Hepatocyte (in vitro differentiated cells): ENCODE measurements at regions not wholly inside any gene's neighbourhood (a gene's known extent, or its start where the extent isn't known, plus 50 kb on each side); places are given as distances from the start of the nearest gene placed in this dataset.

Experiments used
- DNase-seq: peaks from one replicate; pipeline ENCODE4 v3.0.0-alpha.2; 2016; ENCODE audit warnings: low spot score
- H2AFZ ChIP-seq: fragments of 200-600 bp; sonication (generic); 2 replicates; pipeline ENCODE4 v1.6.0; 2016; ENCODE audit warnings: antibody characterized with exemption, mild to moderate bottlenecking
- H3K27ac ChIP-seq: fragments of 200-600 bp; sonication (generic); 2 replicates; pipeline ENCODE4 v1.5.1; 2016; ENCODE audit warnings: mild to moderate bottlenecking
- H3K27me3 ChIP-seq: fragments of 200-600 bp; sonication (generic); 2 replicates; pipeline ENCODE4 v1.6.1; 2016
- H3K36me3 ChIP-seq: fragments of 200-600 bp; sonication (generic); replicated peaks from 2 replicates; pipeline ENCODE4 v1.5.1; 2016; ENCODE audit warnings: low read depth; ENCODE audit not compliant: insufficient read depth
- H3K4me1 ChIP-seq: fragments of 200-600 bp; sonication (generic); 2 replicates; pipeline ENCODE4 v1.5.1; 2016; ENCODE audit warnings: mild to moderate bottlenecking, moderate library complexity; ENCODE audit not compliant: insufficient read depth
- H3K4me2 ChIP-seq: fragments of 200-600 bp; sonication (generic); 2 replicates; pipeline ENCODE4 v1.6.0; 2016
- H3K4me3 ChIP-seq: fragments of 200-600 bp; sonication (generic); 2 replicates; pipeline ENCODE4 v1.5.1; 2016; ENCODE audit warnings: mild to moderate bottlenecking
- H3K79me2 ChIP-seq: fragments of 200-600 bp; sonication (generic); 2 replicates; pipeline ENCODE4 v1.6.0; 2017; ENCODE audit warnings: mild to moderate bottlenecking
- H3K9me2 ChIP-seq: fragments of 200-600 bp; sonication (generic); replicated peaks from 2 replicates; pipeline ENCODE4 v1.6.0; 2017; ENCODE audit warnings: mild to moderate bottlenecking; ENCODE audit not compliant: insufficient read depth
- H3K9me3 ChIP-seq: fragments of 200-600 bp; sonication (generic); 2 replicates; pipeline ENCODE4 v1.5.1; 2016; ENCODE audit warnings: low read depth, mild to moderate bottlenecking
- H4K20me1 ChIP-seq: fragments of 200-600 bp; sonication (generic); 2 replicates; pipeline ENCODE4 v1.6.0; 2016; ENCODE audit warnings: mild to moderate bottlenecking; ENCODE audit not compliant: insufficient read depth, poor library complexity, severe bottlenecking
- EZH2 ChIP-seq: fragments of 200-600 bp; sonication (generic); IDR thresholded peaks from 2 replicates; pipeline ENCODE4 v1.6.1; 2016; ENCODE audit warnings: antibody characterized with exemption, mild to moderate bottlenecking, borderline replicate concordance
- EZH2phosphoT487 ChIP-seq: fragments of 200-600 bp; sonication (generic); IDR thresholded peaks from one replicate; pipeline ENCODE4 v1.6.1; 2018; ENCODE audit warnings: antibody characterized with exemption, mild to moderate bottlenecking, low read depth, moderate library complexity; ENCODE audit not compliant: unreplicated experiment, severe bottlenecking
- WGBS: methylation state at CpG from one replicate; pipeline ENCODE4 v1.1.6; 2016; ENCODE audit warnings: low lambda C conversion rate; ENCODE audit errors: missing lambda C conversion rate; 5-methylcytosine and 5-hydroxymethylcytosine counted together
- TF ChIP-seq, protein P1 (sequence below): fragments of 200-600 bp; sonication (generic); IDR thresholded peaks from 2 replicates; pipeline ENCODE4 v1.5.1; 2016; ENCODE audit warnings: antibody characterized with exemption, mild to moderate bottlenecking; ENCODE audit not compliant: poor library complexity

DNA sequence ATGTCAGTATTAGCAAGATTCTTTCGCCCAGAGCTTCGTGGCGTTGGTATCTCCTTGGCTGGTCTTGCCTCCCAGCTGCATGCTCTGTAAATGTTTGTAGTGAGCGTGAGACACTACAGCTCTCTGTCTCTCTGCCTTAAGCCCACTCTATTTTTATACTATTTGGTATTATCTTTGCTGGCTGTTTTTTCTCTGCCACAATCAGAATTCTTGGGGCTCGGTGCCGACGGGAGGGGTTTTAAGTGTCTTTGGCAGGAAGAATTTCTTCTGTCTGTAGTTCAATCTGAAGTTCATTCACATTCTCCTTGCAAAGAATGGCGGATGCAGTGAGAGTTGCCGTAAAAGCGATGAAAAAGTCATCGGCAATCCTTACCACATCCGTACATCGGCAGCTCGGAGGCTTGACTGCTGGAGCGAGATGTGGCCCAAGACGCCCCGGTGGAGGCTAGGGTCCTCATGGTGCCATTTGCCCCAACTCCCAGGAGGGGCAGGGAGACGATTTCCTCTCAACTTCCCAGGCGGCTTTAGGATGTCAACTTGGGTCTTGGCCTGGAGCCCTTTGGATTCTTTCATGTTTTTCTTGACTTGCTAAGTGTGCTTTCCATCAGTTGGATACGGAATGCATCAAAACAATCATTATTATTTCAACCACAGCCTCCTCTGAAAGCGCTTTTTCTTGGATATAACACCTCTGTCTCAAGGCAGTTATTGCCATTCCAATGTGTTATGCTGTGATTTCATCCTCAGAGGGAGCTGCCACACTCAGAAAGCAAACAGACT lies 132.3 kb upstream of the SDK2 start:
- H3K36me3 ChIP-seq: no peaks in the 10 kb centered on the region
- WGBS: 91% methylated on average over 21 of the region's 21 CpGs
- H3K4me2 ChIP-seq: no peak overlapping the region
- no peaks in the 10 kb centered on the region for H3K9me3 ChIP-seq
- no peaks in the 10 kb centered on the region for H4K20me1 ChIP-seq
- no peak for TF ChIP-seq EZH2phosphoT487
- TF ChIP-seq, protein P1, sequence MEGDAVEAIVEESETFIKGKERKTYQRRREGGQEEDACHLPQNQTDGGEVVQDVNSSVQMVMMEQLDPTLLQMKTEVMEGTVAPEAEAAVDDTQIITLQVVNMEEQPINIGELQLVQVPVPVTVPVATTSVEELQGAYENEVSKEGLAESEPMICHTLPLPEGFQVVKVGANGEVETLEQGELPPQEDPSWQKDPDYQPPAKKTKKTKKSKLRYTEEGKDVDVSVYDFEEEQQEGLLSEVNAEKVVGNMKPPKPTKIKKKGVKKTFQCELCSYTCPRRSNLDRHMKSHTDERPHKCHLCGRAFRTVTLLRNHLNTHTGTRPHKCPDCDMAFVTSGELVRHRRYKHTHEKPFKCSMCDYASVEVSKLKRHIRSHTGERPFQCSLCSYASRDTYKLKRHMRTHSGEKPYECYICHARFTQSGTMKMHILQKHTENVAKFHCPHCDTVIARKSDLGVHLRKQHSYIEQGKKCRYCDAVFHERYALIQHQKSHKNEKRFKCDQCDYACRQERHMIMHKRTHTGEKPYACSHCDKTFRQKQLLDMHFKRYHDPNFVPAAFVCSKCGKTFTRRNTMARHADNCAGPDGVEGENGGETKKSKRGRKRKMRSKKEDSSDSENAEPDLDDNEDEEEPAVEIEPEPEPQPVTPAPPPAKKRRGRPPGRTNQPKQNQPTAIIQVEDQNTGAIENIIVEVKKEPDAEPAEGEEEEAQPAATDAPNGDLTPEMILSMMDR: peak; percentile 11
- DNase-seq: no peak
- no peaks in the 10 kb centered on the region for H3K79me2 ChIP-seq
- H2AFZ ChIP-seq: no peak overlapping the region
- no peak overlapping the region for H3K27ac ChIP-seq
- H3K4me1 ChIP-seq: no peaks in the 10 kb centered on the region
- peaks cover 3% of the 10 kb centered on the region for H3K27me3 ChIP-seq
- H3K4me3 ChIP-seq: no peak overlapping the region
- no peaks in the 10 kb centered on the region for H3K9me2 ChIP-seq

DNA sequence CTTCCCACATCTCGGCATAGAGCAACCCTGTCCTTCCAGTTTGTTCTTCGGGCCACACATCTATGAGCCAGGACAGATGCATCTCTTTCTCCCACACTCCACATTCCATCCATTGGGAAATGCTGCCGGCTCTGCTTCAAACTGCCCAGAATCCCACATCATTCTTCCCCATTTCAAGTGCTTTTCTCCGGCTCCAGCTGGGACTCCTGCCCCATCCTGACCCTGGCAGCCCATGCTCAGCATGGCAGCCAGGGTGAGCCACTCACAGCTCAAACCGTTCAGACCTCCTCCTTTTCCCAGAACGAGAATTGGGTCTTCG lies 132.8 kb upstream of the SDK2 start:
- DNase-seq: no peak
- Histone ChIP-seq H3K36me3 (no peaks in the 10 kb centered on the region), H4K20me1 (no peaks in the 10 kb centered on the region), H3K27ac (no peak overlapping the region), H2AFZ (no peak overlapping the region), H3K4me1 (no peaks in the 10 kb centered on the region), H3K79me2 (no peaks in the 10 kb centered on the region), H3K4me2 (no peak overlapping the region), H3K4me3 (no peak overlapping the region), H3K9me2 (no peaks in the 10 kb centered on the region), H3K27me3 (peaks cover 8% of the 10 kb centered on the region), H3K9me3 (no peaks in the 10 kb centered on the region)
- TF ChIP-seq, protein P1: no peak
- TF ChIP-seq EZH2 (no peak), EZH2phosphoT487 (no peak)
- 61% methylated on average over 4 of the region's 7 CpGs for WGBS

DNA sequence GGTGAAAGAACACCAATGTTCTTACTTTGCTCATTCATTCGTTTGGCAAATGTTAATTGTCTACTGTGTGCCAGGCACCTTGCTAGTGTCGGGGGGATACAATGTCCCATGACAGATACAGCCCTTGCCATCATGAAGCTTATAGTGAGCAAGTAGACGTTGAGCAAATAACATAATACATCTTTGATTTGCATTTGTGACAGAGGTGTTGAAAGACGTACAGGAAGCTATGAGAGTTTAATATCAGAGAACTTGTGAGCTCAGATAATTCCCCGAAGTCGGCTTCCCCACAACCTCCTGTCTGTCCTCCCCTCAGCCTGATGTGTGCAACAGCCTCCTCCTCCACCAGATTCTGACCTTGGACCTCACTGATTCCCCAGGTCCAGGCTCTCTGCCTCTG lies 138.0 kb upstream of the SDK2 start:
- 62% methylated on average over 6 of the region's 6 CpGs for WGBS
- no peak for DNase-seq
- no peak overlapping the region for H3K4me3 ChIP-seq
- no peak overlapping the region for H3K27ac ChIP-seq
- H3K27me3 ChIP-seq: peaks cover 9% of the 10 kb centered on the region
- TF ChIP-seq EZH2phosphoT487 (no peak), EZH2 (no peak)
- H3K9me2 ChIP-seq: no peaks in the 10 kb centered on the region
- no peaks in the 10 kb centered on the region for H3K36me3 ChIP-seq
- peaks cover 7% of the 10 kb centered on the region for H3K4me1 ChIP-seq
- no peak overlapping the region for H2AFZ ChIP-seq
- H3K79me2 ChIP-seq: no peaks in the 10 kb centered on the region
- H4K20me1 ChIP-seq: no peaks in the 10 kb centered on the region
- H3K9me3 ChIP-seq: no peaks in the 10 kb centered on the region
- no peak overlapping the region for H3K4me2 ChIP-seq

DNA sequence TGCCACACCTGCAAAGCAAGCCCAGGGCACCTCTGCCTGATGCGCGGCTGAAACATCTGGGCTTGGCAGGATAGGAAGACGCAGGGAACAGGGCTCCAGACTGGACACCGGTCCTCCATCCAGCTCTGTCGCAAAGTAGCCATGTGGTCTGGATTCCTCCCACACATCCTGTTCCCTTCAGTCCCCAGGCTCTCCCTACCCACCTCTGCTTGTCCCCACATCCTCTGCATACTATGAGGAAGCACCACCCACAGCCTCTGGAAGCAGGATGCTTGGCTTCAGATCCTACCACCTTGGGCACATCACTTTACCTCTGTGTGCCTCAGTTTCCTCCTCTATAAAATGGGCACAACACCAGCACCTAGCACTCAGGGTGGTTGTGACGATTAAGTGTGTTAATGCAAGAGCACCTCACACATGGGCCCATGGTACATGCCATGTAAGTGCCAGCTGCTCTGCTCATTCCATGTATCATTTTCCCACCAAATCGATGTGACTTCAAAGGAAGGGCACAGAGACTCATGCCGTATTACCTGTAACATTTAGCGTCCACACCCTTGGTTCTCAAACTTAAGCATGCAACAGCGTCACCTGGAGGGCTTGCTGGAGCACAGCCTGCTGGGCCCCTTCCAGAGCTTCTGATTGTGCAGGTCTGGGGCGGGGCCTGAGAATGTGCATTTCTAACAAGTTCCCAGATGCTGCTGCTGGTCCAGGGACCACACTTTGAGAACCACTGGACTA lies 138.6 kb upstream of the SDK2 start:
- Histone ChIP-seq H3K4me3 (no peak overlapping the region), H3K4me1 (peaks cover 7% of the 10 kb centered on the region), H4K20me1 (no peaks in the 10 kb centered on the region), H3K4me2 (no peak overlapping the region), H3K9me2 (no peaks in the 10 kb centered on the region), H3K79me2 (no peaks in the 10 kb centered on the region), H3K27ac (no peak overlapping the region), H3K27me3 (peaks cover 9% of the 10 kb centered on the region), H2AFZ (no peak overlapping the region), H3K36me3 (no peaks in the 10 kb centered on the region), H3K9me3 (no peaks in the 10 kb centered on the region)
- DNase-seq: no peak
- TF ChIP-seq EZH2phosphoT487 (no peak), EZH2 (no peak)
- TF ChIP-seq, protein P1: no peak
- WGBS: 78% methylated on average over 11 of the region's 11 CpGs
